DMS 273 treated with DMSO at 0.1 percent for 48 hours (cell line): ENCODE measurements at regions not wholly inside any gene's neighbourhood (a gene's known extent, or its start where the extent isn't known, plus 50 kb on each side); places are given as distances from the start of the nearest gene placed in this dataset.

Source experiments
- DNase-seq: peaks from one replicate; lab custom pipeline; 2025; lab: John Stamatoyannopoulos, UW

DNA sequence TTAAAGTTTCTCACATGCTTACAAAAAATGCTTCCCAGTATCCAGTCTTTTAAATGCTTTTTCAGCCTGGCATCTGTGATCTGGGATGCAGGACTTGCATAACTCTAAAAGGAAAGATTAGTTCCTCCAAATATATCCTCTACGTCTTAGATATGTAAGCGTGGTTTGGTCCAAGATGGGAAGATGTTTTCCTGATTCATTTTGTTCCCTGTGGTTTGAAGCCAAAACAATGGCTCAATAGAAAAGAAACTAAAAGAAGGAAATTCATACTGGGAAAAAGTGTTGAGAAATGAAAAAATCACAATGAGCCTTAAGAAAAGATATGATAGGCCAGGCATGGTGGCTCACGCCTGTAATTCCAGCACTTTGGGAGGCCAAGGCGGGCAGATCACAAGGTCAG is 1002.8 kb downstream of the NAALADL2 start:
- DNase-seq = no peak
